ENCODE measurements at regions not wholly inside any gene's neighbourhood (a gene's known extent, or its start where the extent isn't known, plus 50 kb on each side); places are given as distances from the start of the nearest gene placed in this dataset.

DNA sequence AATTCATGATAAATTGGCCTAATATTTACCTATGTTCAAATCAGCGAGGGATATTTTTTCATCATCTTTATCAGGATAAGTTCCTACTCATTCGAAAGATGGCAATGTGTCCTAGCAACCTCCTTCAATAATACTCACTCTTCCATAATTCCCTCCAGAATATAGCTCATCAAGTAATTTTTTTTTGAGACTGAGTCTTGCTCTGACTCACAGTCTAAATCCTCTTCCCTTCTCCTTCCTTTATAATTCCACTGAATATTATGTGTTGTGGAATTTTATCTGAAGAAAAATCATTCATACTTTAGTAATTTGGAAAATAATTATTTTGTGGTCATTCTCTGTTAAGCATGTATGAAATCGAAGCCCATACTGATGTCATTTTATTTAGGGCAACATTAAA lies 663.8 kb downstream of the FLRT2 start:
- Mint-ChIP-seq H3K4me1 (ENCODE audit: low read depth) (no peaks in the 10 kb centered on the region), H3K27ac (no peak overlapping the region), H3K36me3 (ENCODE audit: low read depth) (no peaks in the 10 kb centered on the region), H3K4me3 (no peak overlapping the region), H3K27me3 (no peaks in the 10 kb centered on the region), H3K9me3 (peaks cover 4% of the 10 kb centered on the region)
- DNase-seq (no peak), ATAC-seq (ENCODE audit: poor library complexity) (no peak)
- Histone ChIP-seq H3K9me3 (ENCODE audit: control insufficient read depth in 1 of 2, insufficient read depth in 1 of 2, low read length in 2 of 2) (peaks cover 3 to 4% of the 10 kb centered on the region in 2 experiments), H3K4me3 (ENCODE audit: low read length) (no peak overlapping the region), H3K27ac (ENCODE audit: low read depth in 1 of 2, low read length in 2 of 2) (no peak overlapping the region), H3K27me3 (ENCODE audit: control insufficient read depth in 1 of 2, insufficient read depth in 2 of 2, low read length in 2 of 2) (no peaks in the 10 kb centered on the region), H3K36me3 (ENCODE audit: insufficient read depth, low read length) (no peaks in the 10 kb centered on the region), H3K4me1 (ENCODE audit: insufficient read depth, low read length) (no peaks in the 10 kb centered on the region)
- no peak for TF ChIP-seq CTCF (IDR thresholded peaks at IDR 0.05)
- ChIA-PET CTCF (no interaction called here), POLR2A (no interaction called here)
- intact Hi-C loops (cut with DNase I, micrococcal nuclease): no loop called here

DNA sequence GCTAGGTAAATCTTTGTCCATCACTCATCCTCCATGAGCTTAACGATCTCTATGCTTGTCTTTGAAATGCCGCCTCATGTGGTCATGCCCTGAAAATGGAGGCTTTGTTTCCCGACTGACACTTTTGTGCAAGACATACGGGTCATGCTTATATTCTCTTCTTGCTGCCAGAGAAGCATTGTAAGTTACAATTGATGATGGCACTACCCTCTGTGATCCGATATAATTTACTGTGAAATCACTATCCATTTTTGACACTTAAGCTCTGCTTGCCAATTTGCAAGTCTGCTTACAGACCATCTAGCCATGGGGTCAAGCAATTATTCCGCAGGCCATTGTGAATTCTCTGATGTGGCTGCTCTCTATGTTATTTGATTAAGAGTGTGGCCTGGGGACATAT lies 650.0 kb downstream of the FLRT2 start:
- POLR2A ChIA-PET: no interaction called here
- no peak for TF ChIP-seq CTCF (IDR thresholded peaks at IDR 0.05)

GRCh38 chr14:86168371-86168770 lies 638.4 kb downstream of the FLRT2 start:
- ATAC-seq (ENCODE audit: poor library complexity): no peak
- Histone ChIP-seq H3K36me3 (ENCODE audit: insufficient read depth, low read length) (no peaks in the 10 kb centered on the region), H3K27ac (ENCODE audit: low read depth in 1 of 2, low read length in 2 of 2) (no peak overlapping the region), H3K4me1 (ENCODE audit: insufficient read depth, low read length) (no peaks in the 10 kb centered on the region), H3K4me3 (ENCODE audit: low read length) (no peak overlapping the region), H3K27me3 (ENCODE audit: control insufficient read depth in 1 of 2, insufficient read depth in 2 of 2, low read length in 2 of 2) (no peaks in the 10 kb centered on the region), H3K9me3 (ENCODE audit: control insufficient read depth in 1 of 2, insufficient read depth in 1 of 2, low read length in 2 of 2) (no peaks in the 10 kb centered on the region)
- POLR2A ChIA-PET: no interaction called here
- CTCF ChIA-PET: no interaction called here
- no peaks in the 10 kb centered on the region for H3K36me3 Mint-ChIP-seq (ENCODE audit: low read depth)
- H3K9me3 Mint-ChIP-seq: peaks cover 8% of the 10 kb centered on the region
- intact Hi-C loops (cut with DNase I, micrococcal nuclease): no loop called here
- no peak for TF ChIP-seq CTCF (IDR thresholded peaks at IDR 0.05)
- no peaks in the 10 kb centered on the region for H3K27me3 Mint-ChIP-seq
- no peak overlapping the region for H3K4me3 Mint-ChIP-seq
- DNase-seq: no peak
- no peaks in the 10 kb centered on the region for H3K4me1 Mint-ChIP-seq (ENCODE audit: low read depth)
- H3K27ac Mint-ChIP-seq: no peak overlapping the region

More for the DNA sequence above, 650.0 kb downstream of the FLRT2 start:
- no peaks in the 10 kb centered on the region for H3K36me3 ChIP-seq (ENCODE audit: insufficient read depth, low read length)
- peaks cover 0 to 6% of the 10 kb centered on the region in 2 experiments for H3K9me3 ChIP-seq (ENCODE audit: control insufficient read depth in 1 of 2, insufficient read depth in 1 of 2, low read length in 2 of 2)
- CTCF ChIA-PET: no interaction called here
- H3K27ac ChIP-seq (ENCODE audit: low read depth in 1 of 2, low read length in 2 of 2): no peak overlapping the region
- no peak overlapping the region for H3K4me3 ChIP-seq (ENCODE audit: low read length)
- Mint-ChIP-seq H3K27me3 (no peaks in the 10 kb centered on the region), H3K9me3 (peaks cover 5% of the 10 kb centered on the region), H3K36me3 (ENCODE audit: low read depth) (no peaks in the 10 kb centered on the region), H3K4me3 (no peak overlapping the region), H3K27ac (no peak overlapping the region), H3K4me1 (ENCODE audit: low read depth) (no peaks in the 10 kb centered on the region)
- no peaks in the 10 kb centered on the region for H3K4me1 ChIP-seq (ENCODE audit: insufficient read depth, low read length)
- no peaks in the 10 kb centered on the region for H3K27me3 ChIP-seq (ENCODE audit: control insufficient read depth in 1 of 2, insufficient read depth in 2 of 2, low read length in 2 of 2)
- ATAC-seq (ENCODE audit: poor library complexity) (no peak), DNase-seq (no peak)
- intact Hi-C loops (cut with DNase I, micrococcal nuclease): no loop called here
